NCI-H1436 treated with DMSO at 0.1 percent for 48 hours (cell line): ENCODE measurements at regions not wholly inside any gene's neighbourhood (a gene's known extent, or its start where the extent isn't known, plus 50 kb on each side); places are given as distances from the start of the nearest gene placed in this dataset.
"Not testable (repeated sequence)": the region's sequence is repeated elsewhere in the genome, so short reads cannot be mapped to it uniquely, and the experiment has no call there.

Experiments
- DNase-seq: peaks from one replicate; lab custom pipeline; 2025; lab: John Stamatoyannopoulos, UW

DNA sequence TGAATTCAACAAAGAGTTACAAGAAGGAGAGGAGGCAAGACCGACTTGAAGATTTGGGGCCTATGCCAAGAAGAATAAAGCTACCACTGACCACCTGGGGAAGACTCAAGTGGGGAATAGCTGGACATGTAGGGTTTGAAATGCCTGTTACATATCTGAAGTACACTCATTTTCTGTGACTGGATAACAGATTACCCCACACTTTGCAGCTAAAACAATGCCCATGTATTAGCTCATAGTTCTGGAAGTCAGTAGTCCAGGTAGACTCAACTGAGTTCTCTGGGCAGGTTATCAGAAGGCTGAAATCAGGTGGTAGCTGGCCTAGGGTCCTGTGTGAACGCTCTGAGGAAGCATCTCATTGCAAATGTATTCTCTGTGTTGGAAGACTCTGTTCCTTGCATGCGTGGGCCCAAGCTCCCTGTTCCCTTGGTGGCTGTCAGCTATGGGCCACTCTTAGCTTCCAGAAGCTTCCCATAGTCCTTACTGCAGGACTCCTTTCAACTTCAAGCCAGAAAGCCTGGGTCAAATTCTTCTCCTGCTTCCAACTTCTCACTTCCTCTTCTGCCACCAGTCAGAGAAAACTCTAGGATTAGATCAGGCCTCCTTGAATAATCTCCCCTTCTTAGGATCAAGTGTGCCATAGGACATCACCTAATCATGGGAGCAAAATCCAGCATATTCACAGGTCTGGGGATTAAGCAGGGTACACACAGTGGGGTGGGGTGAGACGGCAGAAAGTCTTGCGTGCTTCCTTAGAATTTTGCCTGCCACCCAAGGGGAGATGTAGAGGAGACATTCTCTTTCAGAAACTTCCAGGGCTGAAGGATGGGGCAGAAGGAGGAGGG is 187.8 kb downstream of the SHQ1 start:
- no peak for DNase-seq

DNA sequence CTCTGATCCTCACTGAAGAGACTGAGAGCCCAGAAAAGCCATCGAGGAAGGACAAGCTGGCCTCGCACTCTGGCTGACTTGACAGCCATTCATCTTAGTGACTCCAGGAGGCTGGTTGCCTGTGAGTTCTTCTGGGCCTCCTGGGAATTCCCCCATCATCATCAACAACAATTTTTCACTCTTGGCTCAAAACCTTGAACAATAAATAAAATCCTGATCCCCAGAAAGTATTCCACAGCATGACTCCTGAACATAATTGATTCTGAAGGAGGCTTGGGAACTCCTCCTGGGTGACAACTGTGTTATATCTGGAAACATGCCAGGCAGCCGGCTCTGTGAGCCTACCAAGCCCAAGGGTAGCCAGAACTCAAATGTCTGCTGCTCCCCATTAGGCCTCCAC is 188.6 kb downstream of the SHQ1 start:
- DNase-seq = no peak

DNA sequence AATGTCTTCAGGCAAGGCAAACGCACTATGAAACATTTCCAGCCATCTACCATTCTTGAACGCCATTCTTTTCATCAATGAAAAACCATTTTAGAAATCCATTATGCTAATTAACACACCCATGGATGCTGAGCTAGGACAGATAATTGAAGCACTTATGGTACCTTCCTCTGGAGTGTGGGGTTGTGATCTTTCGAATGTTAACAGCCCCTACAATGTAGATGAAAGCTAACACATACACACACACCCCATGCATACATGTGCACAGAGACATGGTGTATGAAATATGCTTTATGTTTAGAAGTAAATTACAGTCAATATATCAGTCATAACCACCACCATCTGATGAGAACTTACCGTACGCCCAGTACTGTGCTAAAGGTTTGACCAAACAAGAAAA is 189.1 kb downstream of the SHQ1 start:
- no peak for DNase-seq

DNA sequence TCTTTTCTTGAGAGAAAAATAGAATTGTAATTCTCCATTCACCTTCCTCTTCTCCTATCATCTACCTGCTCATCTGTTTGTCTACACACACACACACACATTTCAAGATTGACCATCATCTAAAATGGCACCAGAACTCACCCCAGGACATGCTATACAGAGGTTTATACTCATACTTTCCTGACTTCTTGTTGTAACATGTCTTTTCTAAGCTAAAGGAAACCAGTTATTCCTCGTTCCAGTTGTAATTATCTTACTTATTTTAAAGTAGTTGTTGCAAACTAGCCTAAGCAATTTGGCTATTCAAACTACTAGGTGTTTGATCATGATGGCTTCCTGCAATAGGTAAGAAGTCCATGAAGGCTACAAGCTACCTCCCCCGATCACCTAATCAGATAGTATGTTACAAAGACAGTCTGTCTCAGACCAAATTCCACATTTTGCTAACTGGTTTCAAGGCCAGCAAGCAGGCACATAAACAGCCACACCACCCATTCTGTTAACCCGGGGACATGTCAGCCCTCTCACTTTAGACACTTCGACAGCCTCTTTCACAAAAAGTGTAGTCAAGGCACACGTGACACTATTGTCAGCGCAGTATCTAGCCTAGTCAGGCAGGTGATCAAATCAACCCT is 189.7 kb downstream of the SHQ1 start:
- DNase-seq = no peak

DNA sequence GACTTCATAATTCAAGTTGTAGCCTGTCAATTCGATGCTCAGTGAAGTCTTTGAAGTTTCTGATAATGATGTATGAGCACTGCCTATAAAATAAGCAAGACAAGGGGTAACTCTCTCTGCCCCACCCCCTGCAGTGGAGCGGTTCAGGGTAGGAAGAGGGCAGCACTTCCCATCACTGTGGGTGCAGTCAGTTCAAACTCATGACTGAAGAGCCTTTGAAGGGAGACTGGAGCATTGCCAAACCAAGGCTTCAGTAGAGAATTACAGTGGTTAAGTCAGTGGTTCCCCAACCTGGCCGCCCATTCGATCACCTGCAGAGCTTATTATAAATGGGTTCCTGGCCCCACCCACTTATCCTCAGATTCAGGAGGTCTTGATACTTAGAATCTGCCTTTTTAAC is 190.6 kb downstream of the SHQ1 start:
- DNase-seq = no peak

DNA sequence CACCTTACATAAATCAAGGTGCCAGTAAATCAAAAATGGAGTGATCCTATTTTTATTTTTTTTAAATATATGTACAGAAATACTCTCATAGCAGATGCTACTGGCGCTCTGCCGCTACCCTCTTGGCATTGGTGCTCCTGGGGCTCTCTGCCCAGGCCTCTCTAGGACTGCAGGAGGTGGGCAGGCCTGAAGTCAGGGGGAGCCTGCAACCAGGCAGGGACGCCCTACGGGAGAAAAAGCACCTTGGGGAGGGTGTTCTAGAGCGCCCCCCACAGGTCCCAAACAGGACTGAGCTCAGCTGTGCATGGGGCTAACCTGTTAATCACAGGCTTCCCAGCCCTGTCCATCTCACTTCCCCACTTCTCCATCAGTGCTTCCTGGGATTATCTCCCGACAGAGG is 192.5 kb downstream of the SHQ1 start:
- no peak for DNase-seq

DNA sequence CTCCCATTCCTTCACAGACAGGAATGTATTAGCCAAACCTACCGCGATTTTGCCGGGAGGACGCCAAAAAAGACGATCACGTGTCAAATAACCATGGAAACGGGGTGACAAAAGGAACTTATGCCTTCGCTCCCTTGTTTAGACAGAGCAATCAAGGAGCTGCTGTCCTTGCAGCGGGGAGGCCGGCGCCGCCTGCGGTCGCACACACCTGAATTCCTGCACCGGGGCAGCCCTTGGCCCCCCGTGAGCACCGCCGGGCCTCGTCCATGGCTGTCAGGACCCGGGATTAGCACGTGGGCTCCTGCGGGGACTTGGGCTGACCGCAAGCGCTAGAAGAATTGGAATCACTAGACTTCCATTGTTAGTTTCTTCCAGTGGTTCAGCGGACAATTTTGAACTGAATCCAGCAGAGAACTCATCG is 193.1 kb downstream of the SHQ1 start:
- no peak for DNase-seq

DNA sequence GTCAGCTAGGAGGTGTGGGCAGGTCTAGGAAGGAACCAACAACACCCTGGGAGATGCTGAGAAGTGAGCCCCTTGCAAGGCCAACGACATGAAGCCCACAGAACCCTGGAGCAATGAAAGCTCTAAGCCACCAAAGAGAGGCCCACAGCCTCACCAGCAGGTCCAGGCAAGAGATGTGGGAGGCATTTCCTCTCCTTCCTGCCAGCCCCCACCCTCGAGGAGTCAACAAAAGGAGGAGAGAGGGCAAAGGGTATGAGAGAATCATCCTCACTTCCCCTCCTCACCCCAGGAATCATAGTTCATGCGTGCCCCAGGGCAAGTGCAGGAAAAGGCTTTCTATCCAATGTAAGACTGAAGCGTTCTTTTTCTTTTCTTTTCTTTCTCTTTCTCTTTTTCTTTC is 195.8 kb downstream of the SHQ1 start:
- DNase-seq = no peak

DNA sequence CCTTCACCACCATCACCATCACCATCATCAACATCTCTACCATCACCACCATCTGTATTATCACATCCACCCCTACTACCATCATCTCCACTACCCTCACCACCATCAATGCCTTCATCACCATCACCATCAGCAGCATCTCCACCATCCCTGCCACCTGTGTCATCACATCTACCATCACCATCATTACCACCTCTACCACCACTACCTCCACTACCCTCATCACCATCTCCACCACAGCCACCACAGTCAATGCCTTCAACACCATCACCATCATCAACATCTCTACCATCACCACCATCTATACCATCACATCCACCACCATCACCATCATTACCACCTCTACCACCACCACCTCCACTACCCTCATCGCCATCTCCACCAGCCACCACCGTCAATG is 196.7 kb downstream of the SHQ1 start:
- no peak for DNase-seq

DNA sequence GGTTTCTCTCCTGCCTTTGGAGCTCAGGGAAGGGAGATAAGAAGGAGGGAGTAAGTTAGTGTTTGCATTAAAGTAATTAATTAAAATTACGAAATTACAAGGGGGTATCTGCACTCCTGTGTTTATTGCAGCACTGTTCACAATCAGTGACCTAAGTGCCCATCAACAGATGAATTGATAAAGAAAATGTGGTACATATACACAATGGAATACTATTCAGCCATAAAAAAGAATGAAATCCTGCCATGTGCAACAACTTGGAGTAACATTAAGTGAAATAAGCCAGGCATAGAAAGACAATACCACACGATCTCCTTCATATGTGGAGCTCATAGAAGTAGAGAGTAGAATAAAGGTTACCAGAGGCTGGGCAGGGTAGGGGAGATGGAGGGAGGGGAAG is 202.0 kb downstream of the SHQ1 start:
- DNase-seq = no peak

DNA sequence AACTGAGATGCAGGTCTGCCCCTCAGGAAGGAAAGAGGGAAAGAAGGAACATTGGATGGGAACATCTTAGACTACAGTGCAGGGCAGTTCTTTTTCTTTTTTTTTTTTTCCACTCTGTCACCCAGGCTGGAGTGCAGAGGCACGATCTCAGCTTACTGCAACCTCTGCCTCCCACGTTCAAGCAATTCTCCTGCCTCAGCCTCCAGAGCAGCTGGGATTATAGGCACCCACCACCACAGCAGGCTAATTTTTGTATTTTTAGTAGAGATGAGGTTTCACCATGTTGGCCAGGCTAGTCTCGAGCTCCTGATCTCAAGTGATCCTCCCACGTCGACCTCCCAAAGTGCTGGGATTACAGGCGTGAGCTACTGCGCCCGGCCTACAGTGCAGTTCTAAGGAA is 204.6 kb downstream of the SHQ1 start:
- not testable (repeated sequence) for DNase-seq

DNA sequence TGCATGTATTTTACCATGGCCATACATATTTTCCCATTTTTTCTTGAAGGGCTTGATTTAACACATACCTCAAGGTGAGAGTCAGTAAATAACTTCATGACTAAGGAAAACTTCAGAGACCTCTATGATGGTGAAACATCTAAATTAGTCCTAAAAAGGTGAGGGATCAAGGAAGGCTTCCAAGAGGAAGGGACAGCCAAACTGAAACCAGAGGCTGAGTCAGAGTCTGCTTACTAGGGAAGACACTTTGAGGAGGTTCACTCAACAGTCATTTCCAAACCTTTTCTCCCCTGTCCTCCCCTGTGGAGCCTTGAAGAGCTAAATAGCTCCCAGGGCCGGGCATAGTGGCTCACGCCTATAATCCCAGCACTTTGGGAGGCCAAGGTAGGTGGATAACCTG is 206.6 kb downstream of the SHQ1 start:
- no peak for DNase-seq

DNA sequence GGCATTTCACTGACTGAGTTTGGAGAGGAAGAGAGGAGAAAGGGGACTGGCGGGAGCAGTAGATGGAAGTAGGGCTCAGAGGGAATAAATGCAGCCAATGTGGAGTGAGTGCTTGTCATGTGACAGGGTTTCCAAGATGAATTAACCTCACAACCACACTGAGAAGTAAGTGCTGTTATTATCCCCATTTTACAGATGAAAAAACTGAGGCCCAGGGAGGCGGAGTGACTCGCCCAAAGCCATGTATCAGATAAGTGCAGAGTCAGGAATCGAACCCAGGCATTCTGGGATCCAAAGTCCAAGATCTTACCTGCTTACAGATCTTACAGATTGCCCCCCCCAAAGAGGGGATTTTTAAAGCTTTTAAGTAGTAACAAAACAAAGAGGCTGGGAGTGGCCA is 207.2 kb downstream of the SHQ1 start:
- DNase-seq = no peak

DNA sequence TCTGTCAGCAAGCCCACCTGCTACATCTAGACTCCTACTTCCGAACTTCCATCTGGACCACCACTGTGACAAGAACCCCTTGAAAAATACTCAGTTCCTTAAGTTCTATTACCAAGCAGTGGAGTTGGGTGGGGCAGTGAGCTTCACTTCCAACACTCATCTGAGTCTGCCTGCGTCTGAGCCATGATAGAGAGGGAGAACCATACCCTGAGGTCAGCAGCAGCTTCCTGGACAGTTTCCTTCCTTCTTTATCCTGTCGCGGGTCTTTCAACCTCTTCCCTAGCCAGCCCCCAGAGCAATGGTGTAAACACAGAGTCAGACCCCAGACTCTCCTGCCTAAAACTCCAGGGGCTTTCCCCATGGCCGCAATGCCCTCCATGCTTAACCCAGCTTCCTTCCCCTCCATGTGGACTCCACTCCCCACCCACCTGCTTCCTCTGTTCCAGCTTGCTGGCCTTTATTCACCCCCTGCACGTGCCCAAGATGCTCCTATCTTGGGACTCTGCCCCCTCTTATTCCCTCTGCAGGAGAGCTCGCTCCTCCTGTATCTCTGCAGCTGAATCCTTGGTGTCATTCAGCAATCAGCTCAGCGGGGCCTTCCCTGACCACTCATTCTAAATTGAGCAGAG is 211.2 kb downstream of the SHQ1 start:
- no peak for DNase-seq

DNA sequence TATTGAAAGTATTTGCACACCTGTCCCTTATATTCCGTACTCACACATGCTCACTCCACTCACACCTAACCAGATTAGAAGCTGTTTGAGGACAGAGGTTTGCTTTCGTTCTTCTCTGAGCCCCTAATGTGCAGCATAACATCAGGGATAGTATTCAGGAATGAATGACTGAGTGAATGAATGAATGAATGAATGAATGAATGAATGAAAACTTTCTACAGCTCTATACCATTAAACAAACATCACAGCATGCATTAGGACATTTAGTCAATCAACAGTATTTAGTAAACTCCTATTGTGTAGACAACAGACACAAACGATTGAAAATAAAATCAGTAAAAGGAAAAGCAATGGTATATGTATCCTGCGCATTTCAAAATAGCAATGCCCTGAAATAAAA is 212.7 kb downstream of the SHQ1 start:
- no peak for DNase-seq

DNA sequence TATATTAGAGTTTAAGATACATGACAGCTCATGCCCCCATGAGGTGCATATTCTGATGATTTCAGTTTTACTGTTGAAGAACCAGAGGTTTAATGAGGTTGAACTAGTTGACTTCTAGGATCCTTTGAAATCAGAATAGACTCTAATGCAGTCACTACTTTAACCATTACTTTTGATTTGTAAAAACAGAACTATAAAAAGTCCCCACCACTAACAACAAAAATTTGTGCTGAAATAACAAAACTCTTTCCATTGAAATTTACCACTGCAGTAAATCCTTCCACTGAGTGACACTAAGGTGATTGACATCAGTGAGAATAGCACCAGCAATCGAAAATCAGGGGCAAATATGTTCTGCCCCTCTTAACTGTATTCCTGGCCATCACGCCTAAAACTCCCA is 214.1 kb downstream of the SHQ1 start:
- no peak for DNase-seq

DNA sequence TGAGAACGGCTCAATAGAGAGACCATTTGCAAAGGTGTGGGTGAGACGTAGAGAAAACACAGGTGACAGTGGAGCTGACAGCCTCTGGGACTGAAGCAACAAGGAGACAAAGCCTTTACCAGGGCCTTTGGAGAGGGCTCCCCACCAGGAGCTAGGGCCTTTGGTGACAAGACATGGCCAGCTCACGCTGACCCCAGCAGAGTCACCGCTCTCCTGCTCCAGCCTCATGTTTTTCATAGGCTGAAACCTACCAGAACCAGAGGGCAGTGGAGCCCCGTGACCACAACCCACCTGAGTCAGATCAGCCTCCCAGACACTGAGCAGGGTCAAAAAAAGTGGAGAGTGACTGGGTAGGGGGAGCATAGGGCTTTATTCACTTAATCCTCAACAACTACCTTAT is 214.7 kb downstream of the SHQ1 start:
- DNase-seq = no peak

DNA sequence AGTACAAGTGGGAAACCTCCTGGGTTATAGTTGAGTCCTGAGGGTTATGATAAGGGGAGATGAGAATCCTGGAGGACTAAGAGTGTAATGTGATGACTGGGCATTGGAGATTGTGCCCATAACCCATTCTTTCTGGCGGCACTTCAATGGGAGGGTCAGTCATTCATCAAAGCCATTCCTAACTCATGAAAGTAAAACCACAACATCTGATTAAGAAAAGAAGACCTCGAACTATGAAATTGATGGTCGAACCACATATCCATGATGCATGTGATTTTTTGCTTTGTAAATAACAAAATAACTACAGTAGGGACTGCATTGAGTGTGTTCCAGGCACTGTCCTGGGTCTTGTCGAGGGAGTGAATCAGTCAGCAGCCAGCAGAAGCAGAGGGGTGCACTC is 215.1 kb downstream of the SHQ1 start:
- no peak for DNase-seq

DNA sequence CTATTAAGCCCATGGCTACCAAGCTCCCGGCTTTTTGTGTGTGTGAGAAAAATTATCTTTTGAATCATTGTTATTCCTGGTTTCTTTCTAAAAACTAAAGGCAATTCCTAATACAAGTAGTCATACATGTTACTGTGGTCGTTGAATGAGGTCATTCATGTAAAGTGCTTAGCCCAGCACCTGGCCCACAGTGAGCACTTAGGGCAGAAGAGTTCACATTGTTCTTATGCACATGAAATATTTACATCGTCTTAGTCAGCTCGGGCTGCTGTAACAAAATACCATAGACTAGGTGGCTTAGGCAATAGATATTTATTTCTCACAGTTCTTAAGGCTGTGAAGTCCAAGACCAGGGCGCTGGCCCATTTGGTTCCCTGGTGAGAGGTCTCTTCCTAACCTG is 216.1 kb downstream of the SHQ1 start:
- no peak for DNase-seq

DNA sequence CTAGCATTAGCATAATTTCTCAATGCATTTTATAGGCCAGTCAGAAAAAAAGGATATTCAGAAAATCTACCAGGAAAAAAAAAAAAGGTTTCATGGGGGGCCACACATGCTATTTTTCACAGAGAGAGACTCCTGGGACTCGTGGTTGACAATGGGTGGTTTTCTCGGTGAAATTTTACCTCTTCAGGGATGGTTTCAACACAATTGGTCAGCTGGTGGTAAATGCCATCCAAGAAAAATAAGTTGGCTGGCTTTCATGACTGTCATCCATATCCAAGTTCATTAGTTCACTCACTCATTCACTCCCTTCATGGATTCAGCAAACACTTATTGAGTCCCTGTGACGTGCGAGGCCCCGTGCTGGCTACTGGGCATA is 217.3 kb downstream of the SHQ1 start:
- DNase-seq = no peak

DNA sequence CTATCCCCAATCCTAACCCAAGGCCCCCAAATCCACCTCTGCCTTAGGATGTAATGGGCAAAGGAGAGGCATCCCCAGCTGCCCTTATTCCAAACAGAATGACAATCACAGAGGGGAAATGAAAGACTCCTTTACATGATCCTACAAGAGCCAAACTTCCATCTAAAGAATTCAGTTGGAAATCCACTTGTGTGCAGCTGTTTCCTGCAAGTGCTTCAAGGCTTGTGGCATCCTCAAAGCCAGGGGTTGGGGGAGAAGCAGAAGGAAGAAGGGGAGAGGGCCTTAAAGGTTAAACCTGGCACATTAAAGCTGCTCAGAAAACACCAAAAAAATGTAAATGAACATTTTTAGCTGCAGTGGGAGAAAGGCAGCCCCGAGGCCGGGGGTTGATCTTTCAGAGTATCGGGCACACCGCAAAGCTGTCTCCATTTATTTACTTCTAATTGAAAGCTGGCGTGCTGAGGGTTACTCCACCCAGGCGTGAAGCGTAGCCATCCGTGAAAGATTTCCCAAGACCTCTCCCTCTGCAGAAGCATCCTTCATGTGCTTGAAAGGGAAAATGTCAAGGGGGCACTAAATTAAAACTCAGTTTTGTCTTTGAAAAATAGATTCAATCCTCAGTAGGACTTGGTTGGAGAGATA is 217.8 kb downstream of the SHQ1 start:
- no peak for DNase-seq

DNA sequence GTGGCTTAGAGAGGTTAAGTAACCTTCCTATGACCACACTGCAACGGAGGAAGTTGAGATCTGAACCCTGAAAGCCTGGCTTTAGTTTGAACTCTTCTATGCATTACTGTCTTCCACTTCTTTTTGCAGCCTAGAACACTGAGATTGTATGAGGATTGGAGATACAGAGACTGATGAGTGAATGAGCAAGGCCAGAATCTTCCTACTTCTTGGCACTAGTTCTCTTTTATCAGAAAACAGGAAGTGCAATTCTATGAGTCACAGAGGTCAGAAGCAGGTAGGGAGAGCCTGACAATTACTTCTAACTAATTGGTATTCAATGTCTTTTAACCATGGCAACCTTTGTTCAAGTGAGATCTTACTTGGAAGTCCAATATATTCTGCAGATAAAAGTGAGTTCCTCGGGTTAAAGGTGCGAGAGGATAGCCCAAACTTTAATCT is 219.0 kb downstream of the SHQ1 start:
- no peak for DNase-seq

DNA sequence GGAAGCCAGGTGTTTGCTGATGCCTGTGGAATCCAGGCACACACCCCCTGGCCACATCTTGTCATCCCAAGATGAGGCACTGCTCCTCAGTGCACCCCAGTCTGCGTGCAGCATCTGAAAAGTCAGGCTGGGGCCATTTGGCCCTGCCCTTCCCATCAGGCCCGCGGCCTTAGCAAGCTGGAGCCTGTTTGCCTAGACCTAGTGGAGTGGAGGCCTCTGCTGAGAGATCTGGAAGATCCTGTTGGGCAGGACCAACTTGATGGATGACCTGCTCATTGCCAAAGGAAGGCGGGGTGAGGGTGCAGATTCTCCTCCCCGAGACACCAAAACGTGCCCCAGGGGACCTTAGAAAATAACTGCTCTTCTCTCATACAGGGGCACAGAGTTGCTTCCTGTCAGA is 220.2 kb downstream of the SHQ1 start:
- DNase-seq = no peak
